Glomerular endothelial cell (primary cell): ENCODE measurements at regions not wholly inside any gene's neighbourhood (a gene's known extent, or its start where the extent isn't known, plus 50 kb on each side); places are given as distances from the start of the nearest gene placed in this dataset.
"Not testable (repeated sequence)": the region's sequence is repeated elsewhere in the genome, so short reads cannot be mapped to it uniquely, and the experiment has no call there.

Experiments used
- DNase-seq: peaks from one replicate; pipeline ENCODE4 v3.0.0-alpha.2; 2011; ENCODE audit warnings: low read depth, low spot score; ENCODE audit errors: extremely low read depth

GRCh38 chr9:38196714-38197113, 127.7 kb upstream of the SHB start:
- DNase-seq = no peak

GRCh38 chr9:38195737-38196161, 126.7 kb upstream of the SHB start:
- DNase-seq = no peak

GRCh38 chr9:38194870-38195269, 125.8 kb upstream of the SHB start:
- no peak for DNase-seq

- DNase-seq = no peak
Observed at GRCh38 chr9:38192731-38193265, 123.8 kb upstream of the SHB start.

GRCh38 chr9:38186404-38187115, 117.5 kb upstream of the SHB start:
- DNase-seq = no peak

GRCh38 chr9:38185647-38186403, 116.8 kb upstream of the SHB start:
- DNase-seq = no peak

- DNase-seq = no peak
Observed at GRCh38 chr9:38183994-38184568, 115.1 kb upstream of the SHB start.

GRCh38 chr9:38182321-38182720, 113.3 kb upstream of the SHB start:
- DNase-seq = no peak

GRCh38 chr9:38181866-38182265, 112.8 kb upstream of the SHB start:
- DNase-seq = no peak

GRCh38 chr9:38181232-38181631, 112.2 kb upstream of the SHB start:
- no peak for DNase-seq

GRCh38 chr9:38180656-38181055, 111.6 kb upstream of the SHB start:
- no peak for DNase-seq

GRCh38 chr9:38179965-38180364, 110.9 kb upstream of the SHB start:
- DNase-seq = no peak

- no peak for DNase-seq
Observed at GRCh38 chr9:38178237-38178636, 109.2 kb upstream of the SHB start.

GRCh38 chr9:38177680-38178079, 108.7 kb upstream of the SHB start:
- no peak for DNase-seq

GRCh38 chr9:38176251-38176650, 107.2 kb upstream of the SHB start:
- DNase-seq = no peak

- DNase-seq = no peak
Observed at GRCh38 chr9:38175423-38175822, 106.4 kb upstream of the SHB start.

- DNase-seq = no peak
Observed at GRCh38 chr9:38172586-38172985, 103.6 kb upstream of the SHB start.

GRCh38 chr9:38171926-38172325, 102.9 kb upstream of the SHB start:
- no peak for DNase-seq

GRCh38 chr9:38171538-38171884, 102.5 kb upstream of the SHB start:
- DNase-seq = no peak

- DNase-seq = peak; percentile 7
Observed at GRCh38 chr9:38170763-38171537, 101.9 kb upstream of the SHB start.

GRCh38 chr9:38170155-38170554, 101.1 kb upstream of the SHB start:
- DNase-seq = not testable (repeated sequence)
